Erythroblast (primary cell): ENCODE measurements at regions not wholly inside any gene's neighbourhood (a gene's known extent, or its start where the extent isn't known, plus 50 kb on each side); places are given as distances from the start of the nearest gene placed in this dataset.

Experiments used
- DNase-seq, 2 experiments: peaks; one replicate each; lab custom pipeline; 2025; lab: John Stamatoyannopoulos, UW
- GATA1 ChIP-seq: IDR thresholded peaks from 2 replicates; pipeline ENCODE4 v1.6.1; 2011; ENCODE audit warnings: low read depth, mild to moderate bottlenecking, control low read depth, low read length, moderate library complexity
- POLR2A ChIP-seq: IDR thresholded peaks from 2 replicates; pipeline ENCODE4 v1.6.1; 2011; ENCODE audit warnings: mild to moderate bottlenecking, low read length

GRCh38 chr2:15681089-15681885, 89.6 kb downstream of the DDX1 start:
- TF ChIP-seq POLR2A (no peak), GATA1 (no peak)
- DNase-seq, result no peak

- TF ChIP-seq GATA1 (no peak), POLR2A (no peak)
Observed at GRCh38 chr2:15682354-15682753, 90.7 kb downstream of the DDX1 start.

GRCh38 chr2:15684161-15685039, 92.7 kb downstream of the DDX1 start:
- no peak for TF ChIP-seq POLR2A
- no peak for TF ChIP-seq GATA1
- DNase-seq, result no peak

More at GRCh38 chr2:15682354-15682753, 90.7 kb downstream of the DDX1 start:
- no peak for DNase-seq

- no peak for TF ChIP-seq POLR2A
- TF ChIP-seq GATA1, result no peak
- no peak for DNase-seq
Observed at GRCh38 chr2:15685143-15685542, 93.5 kb downstream of the DDX1 start.

GRCh38 chr2:15686643-15687042, 95.0 kb downstream of the DDX1 start:
- TF ChIP-seq GATA1 (no peak), POLR2A (no peak)
- DNase-seq, result no peak

- DNase-seq, result no peak
- no peak for TF ChIP-seq POLR2A
- TF ChIP-seq GATA1, result no peak
Observed at GRCh38 chr2:15687243-15687642, 95.6 kb downstream of the DDX1 start.

- TF ChIP-seq GATA1, result no peak
- no peak for TF ChIP-seq POLR2A
- DNase-seq, result no peak
Observed at GRCh38 chr2:15687720-15688119, 96.1 kb downstream of the DDX1 start.

- TF ChIP-seq POLR2A (no peak), GATA1 (no peak)
- DNase-seq, result no peak
Observed at GRCh38 chr2:15688924-15689568, 97.4 kb downstream of the DDX1 start.

- no peak for DNase-seq
- TF ChIP-seq GATA1 (no peak), POLR2A (no peak)
Observed at GRCh38 chr2:15689654-15690053, 98.0 kb downstream of the DDX1 start.

- no peak for TF ChIP-seq POLR2A
- no peak for TF ChIP-seq GATA1
- no peak for DNase-seq
Observed at GRCh38 chr2:15691586-15692310, 100.1 kb downstream of the DDX1 start.

GRCh38 chr2:15692551-15693377, 101.1 kb downstream of the DDX1 start:
- no peak for DNase-seq

GRCh38 chr2:15693382-15693781, 101.7 kb downstream of the DDX1 start:
- no peak for TF ChIP-seq GATA1
- TF ChIP-seq POLR2A, result no peak
- no peak for DNase-seq

More at GRCh38 chr2:15692551-15693377, 101.1 kb downstream of the DDX1 start:
- no peak for TF ChIP-seq GATA1
- TF ChIP-seq POLR2A, result no peak
